ENCODE measurements at regions not wholly inside any gene's neighbourhood (a gene's known extent, or its start where the extent isn't known, plus 50 kb on each side); places are given as distances from the start of the nearest gene placed in this dataset.
A peak's percentile ranks its signal among the peaks of the same experiment; 100 is the strongest.

- Histone ChIP-seq H3K9me3 (ENCODE audit: control insufficient read depth, insufficient read depth, low read depth, low read length) (no peaks in the 10 kb centered on the region), H3K36me3 (ENCODE audit: control insufficient read depth, insufficient read depth, low read length) (no peaks in the 10 kb centered on the region), H3K9ac (ENCODE audit: insufficient read depth, low read length) (no peak overlapping the region), H2AFZ (ENCODE audit: low read length) (no peak overlapping the region), H3K4me3 (replicated peaks in 1 of 4; ENCODE audit: control extremely low read depth in 1 of 4, insufficient read depth in 1 of 4, low read depth in 3 of 4, low read length in 4 of 4) (no peak overlapping the region), H3K79me2 (ENCODE audit: control insufficient read depth, insufficient read depth, low read length) (no peaks in the 10 kb centered on the region), H3K4me2 (ENCODE audit: extremely low read depth, insufficient read depth, low read length) (no peak overlapping the region), H4K20me1 (ENCODE audit: control insufficient read depth, extremely low read depth, insufficient read depth, low read length) (no peaks in the 10 kb centered on the region), H3K27ac (ENCODE audit: insufficient read depth, low read length) (no peak overlapping the region), H3K4me1 (ENCODE audit: control insufficient read depth, extremely low read depth, insufficient read depth, low read length) (peaks cover 3% of the 10 kb centered on the region), H3K27me3 (ENCODE audit: control insufficient read depth, insufficient read depth, low read length) (no peaks in the 10 kb centered on the region)
- TF ChIP-seq, protein P1, sequence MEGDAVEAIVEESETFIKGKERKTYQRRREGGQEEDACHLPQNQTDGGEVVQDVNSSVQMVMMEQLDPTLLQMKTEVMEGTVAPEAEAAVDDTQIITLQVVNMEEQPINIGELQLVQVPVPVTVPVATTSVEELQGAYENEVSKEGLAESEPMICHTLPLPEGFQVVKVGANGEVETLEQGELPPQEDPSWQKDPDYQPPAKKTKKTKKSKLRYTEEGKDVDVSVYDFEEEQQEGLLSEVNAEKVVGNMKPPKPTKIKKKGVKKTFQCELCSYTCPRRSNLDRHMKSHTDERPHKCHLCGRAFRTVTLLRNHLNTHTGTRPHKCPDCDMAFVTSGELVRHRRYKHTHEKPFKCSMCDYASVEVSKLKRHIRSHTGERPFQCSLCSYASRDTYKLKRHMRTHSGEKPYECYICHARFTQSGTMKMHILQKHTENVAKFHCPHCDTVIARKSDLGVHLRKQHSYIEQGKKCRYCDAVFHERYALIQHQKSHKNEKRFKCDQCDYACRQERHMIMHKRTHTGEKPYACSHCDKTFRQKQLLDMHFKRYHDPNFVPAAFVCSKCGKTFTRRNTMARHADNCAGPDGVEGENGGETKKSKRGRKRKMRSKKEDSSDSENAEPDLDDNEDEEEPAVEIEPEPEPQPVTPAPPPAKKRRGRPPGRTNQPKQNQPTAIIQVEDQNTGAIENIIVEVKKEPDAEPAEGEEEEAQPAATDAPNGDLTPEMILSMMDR (conservative IDR thresholded peaks at IDR 0.05 in 1 of 2, IDR thresholded peaks at IDR 0.05 in 1 of 2; ENCODE audit: low read depth in 1 of 2, low read length in 2 of 2) = peak in 1 of 2 donors; percentile 4
- no peak for TF ChIP-seq EZH2 (IDR thresholded peaks at IDR 0.05; ENCODE audit: low read length, missing control alignments)
- DNase-seq (ENCODE audit: low read depth in 2 of 2) = peak in 1 of 2 donors; percentile 79
Measured at GRCh38 chr10:88131511-88132139, 268.2 kb downstream of the PTEN start.

GRCh38 chr10:88136712-88137111 lies 273.3 kb downstream of the PTEN start:
- no peaks in the 10 kb centered on the region for H4K20me1 ChIP-seq (ENCODE audit: control insufficient read depth, extremely low read depth, insufficient read depth, low read length)
- H3K9me3 ChIP-seq (ENCODE audit: control insufficient read depth, insufficient read depth, low read depth, low read length) = no peaks in the 10 kb centered on the region
- no peaks in the 10 kb centered on the region for H3K36me3 ChIP-seq (ENCODE audit: control insufficient read depth, insufficient read depth, low read length)
- H3K9ac ChIP-seq (ENCODE audit: insufficient read depth, low read length) = no peak overlapping the region
- TF ChIP-seq, protein P1 (conservative IDR thresholded peaks at IDR 0.05 in 1 of 2, IDR thresholded peaks at IDR 0.05 in 1 of 2; ENCODE audit: low read depth in 1 of 2, low read length in 2 of 2) = no peak
- no peak for TF ChIP-seq EZH2 (IDR thresholded peaks at IDR 0.05; ENCODE audit: low read length, missing control alignments)
- H3K4me2 ChIP-seq (ENCODE audit: extremely low read depth, insufficient read depth, low read length) = no peak overlapping the region
- H2AFZ ChIP-seq (ENCODE audit: low read length) = no peak overlapping the region
- no peaks in the 10 kb centered on the region for H3K79me2 ChIP-seq (ENCODE audit: control insufficient read depth, insufficient read depth, low read length)
- DNase-seq (ENCODE audit: low read depth in 2 of 2) = no peak
- H3K27me3 ChIP-seq (ENCODE audit: control insufficient read depth, insufficient read depth, low read length) = no peaks in the 10 kb centered on the region
- no peak overlapping the region for H3K27ac ChIP-seq (ENCODE audit: insufficient read depth, low read length)
- H3K4me1 ChIP-seq (ENCODE audit: control insufficient read depth, extremely low read depth, insufficient read depth, low read length) = peaks cover 2% of the 10 kb centered on the region
- H3K4me3 ChIP-seq (replicated peaks in 1 of 4; ENCODE audit: control extremely low read depth in 1 of 4, insufficient read depth in 1 of 4, low read depth in 3 of 4, low read length in 4 of 4) = no peak overlapping the region

DNA sequence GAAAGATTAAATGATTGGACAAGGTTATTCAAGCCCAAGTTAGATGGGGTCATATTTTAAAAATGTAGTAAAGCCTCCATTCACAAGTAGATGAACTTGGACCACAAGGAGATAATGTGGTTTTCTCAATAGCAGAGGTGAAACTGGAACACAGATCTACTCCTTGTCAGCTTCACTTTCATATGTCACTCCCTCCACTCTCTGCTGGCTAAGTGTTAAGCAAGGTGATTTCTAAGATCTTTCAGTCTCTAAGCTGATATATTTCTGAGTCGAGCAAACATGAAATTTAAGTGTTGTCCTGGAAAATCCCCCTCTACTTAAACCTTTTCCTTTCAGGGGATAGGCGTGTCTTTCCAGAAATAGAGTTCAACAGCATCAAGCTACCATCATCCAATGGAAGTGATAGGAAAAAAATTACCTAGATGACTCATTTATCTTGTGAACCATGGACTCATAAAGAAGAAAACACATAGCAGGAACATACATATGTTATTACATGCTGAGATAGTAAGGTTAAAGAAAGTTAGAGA lies 275.0 kb downstream of the PTEN start:
- Histone ChIP-seq H3K4me1 (ENCODE audit: control insufficient read depth, extremely low read depth, insufficient read depth, low read length) (no peaks in the 10 kb centered on the region), H3K27me3 (ENCODE audit: control insufficient read depth, insufficient read depth, low read length) (no peaks in the 10 kb centered on the region), H3K9ac (ENCODE audit: insufficient read depth, low read length) (no peak overlapping the region), H3K4me2 (ENCODE audit: extremely low read depth, insufficient read depth, low read length) (no peak overlapping the region), H3K9me3 (ENCODE audit: control insufficient read depth, insufficient read depth, low read depth, low read length) (no peaks in the 10 kb centered on the region), H3K36me3 (ENCODE audit: control insufficient read depth, insufficient read depth, low read length) (no peaks in the 10 kb centered on the region), H2AFZ (ENCODE audit: low read length) (no peak overlapping the region), H4K20me1 (ENCODE audit: control insufficient read depth, extremely low read depth, insufficient read depth, low read length) (no peaks in the 10 kb centered on the region), H3K27ac (ENCODE audit: insufficient read depth, low read length) (no peak overlapping the region), H3K79me2 (ENCODE audit: control insufficient read depth, insufficient read depth, low read length) (no peaks in the 10 kb centered on the region), H3K4me3 (replicated peaks in 1 of 4; ENCODE audit: control extremely low read depth in 1 of 4, insufficient read depth in 1 of 4, low read depth in 3 of 4, low read length in 4 of 4) (no peak overlapping the region)
- no peak for TF ChIP-seq EZH2 (IDR thresholded peaks at IDR 0.05; ENCODE audit: low read length, missing control alignments)
- TF ChIP-seq, protein P1 (conservative IDR thresholded peaks at IDR 0.05 in 1 of 2, IDR thresholded peaks at IDR 0.05 in 1 of 2; ENCODE audit: low read depth in 1 of 2, low read length in 2 of 2) = no peak
- no peak for DNase-seq (ENCODE audit: low read depth in 2 of 2)
